NCI-H526 treated with DMSO at 0.1 percent for 48 hours (cell line): ENCODE measurements at regions not wholly inside any gene's neighbourhood (a gene's known extent, or its start where the extent isn't known, plus 50 kb on each side); places are given as distances from the start of the nearest gene placed in this dataset.
"Not testable (repeated sequence)": the region's sequence is repeated elsewhere in the genome, so short reads cannot be mapped to it uniquely, and the experiment has no call there.

ENCODE experiments used
- DNase-seq: peaks from one replicate; lab custom pipeline; 2025; lab: John Stamatoyannopoulos, UW

- not testable (repeated sequence) for DNase-seq
These were observed 50.2 kb upstream of the FCGR2A start for GRCh38 chr1:161454865-161455707.

- DNase-seq = not testable (repeated sequence)
These were observed 51.0 kb upstream of the FCGR2A start for GRCh38 chr1:161453950-161454864.

- not testable (repeated sequence) for DNase-seq
These were observed 53.4 kb upstream of the FCGR2A start for GRCh38 chr1:161451698-161452348.

- not testable (repeated sequence) for DNase-seq
These were observed 57.4 kb upstream of the FCGR2A start for GRCh38 chr1:161447760-161448332.

- DNase-seq = not testable (repeated sequence)
These were observed 58.1 kb upstream of the FCGR2A start for GRCh38 chr1:161447040-161447759.

GRCh38 chr1:161444725-161445124 is 60.5 kb upstream of the FCGR2A start:
- not testable (repeated sequence) for DNase-seq

GRCh38 chr1:161444255-161444654 is 61.0 kb upstream of the FCGR2A start:
- not testable (repeated sequence) for DNase-seq

- no peak for DNase-seq
These were observed 64.9 kb upstream of the FCGR2A start for GRCh38 chr1:161440312-161440894.

GRCh38 chr1:161439280-161440232 is 65.7 kb upstream of the FCGR2A start:
- no peak for DNase-seq

GRCh38 chr1:161433191-161433590 is 65.5 kb upstream of the CFAP126 start:
- not testable (repeated sequence) for DNase-seq

GRCh38 chr1:161432091-161432490 is 64.4 kb upstream of the CFAP126 start:
- DNase-seq = no peak

- no peak for DNase-seq
These were observed 60.2 kb upstream of the CFAP126 start for GRCh38 chr1:161427733-161428516.

- not testable (repeated sequence) for DNase-seq
These were observed 55.2 kb upstream of the CFAP126 start for GRCh38 chr1:161422914-161423313.

- DNase-seq = peak; percentile 86
These were observed 53.8 kb upstream of the CFAP126 start for GRCh38 chr1:161421456-161421855.

GRCh38 chr1:161420763-161421455 is 53.2 kb upstream of the CFAP126 start:
- peak; percentile 66 for DNase-seq

- DNase-seq = not testable (repeated sequence)
These were observed 49.9 kb upstream of the CFAP126 start for GRCh38 chr1:161417536-161417935.
